Spinal cord (tissue), 9 donors: ENCODE measurements at regions not wholly inside any gene's neighbourhood (a gene's known extent, or its start where the extent isn't known, plus 50 kb on each side); places are given as distances from the start of the nearest gene placed in this dataset.
"Not testable (repeated sequence)": the region's sequence is repeated elsewhere in the genome, so short reads cannot be mapped to it uniquely, and the experiment has no call there.

Experiments
- DNase-seq, 6 donors: peaks; one replicate each; pipeline versions ENCODE4 v3.0.0 to v3.0.0-alpha.2; 2013 to 2015; ENCODE audit warnings: low spot score in 6 of 6, low read depth in 4 of 6
- H3K27ac ChIP-seq: one replicate; pipeline ENCODE4 v1.5.1; 2013; ENCODE audit warnings: low read depth, low read length, control low read depth
- H3K27me3 ChIP-seq: one replicate; pipeline ENCODE4 v1.6.1; 2013; ENCODE audit warnings: low read length; ENCODE audit not compliant: control insufficient read depth, insufficient read depth
- H3K36me3 ChIP-seq: one replicate; pipeline ENCODE4 v1.6.1; 2013; ENCODE audit warnings: low read length; ENCODE audit not compliant: control insufficient read depth, insufficient read depth
- H3K4me1 ChIP-seq: one replicate; pipeline ENCODE4 v1.6.1; 2013; ENCODE audit warnings: low read length; ENCODE audit not compliant: control insufficient read depth, insufficient read depth
- H3K4me3 ChIP-seq: one replicate; pipeline ENCODE4 v1.5.1; 2013; ENCODE audit warnings: low read depth, low read length, control low read depth
- H3K9me3 ChIP-seq: one replicate; pipeline ENCODE4 v1.6.1; 2013; ENCODE audit warnings: low read length; ENCODE audit not compliant: control insufficient read depth, insufficient read depth
- WGBS: methylation state at CpG from one replicate; pipeline ENCODE4 v1.1.5; 2013; ENCODE audit warnings: missing lambda C conversion rate; ENCODE audit not compliant: insufficient coverage; 5-methylcytosine and 5-hydroxymethylcytosine counted together
- donor health status: healthy.

DNA sequence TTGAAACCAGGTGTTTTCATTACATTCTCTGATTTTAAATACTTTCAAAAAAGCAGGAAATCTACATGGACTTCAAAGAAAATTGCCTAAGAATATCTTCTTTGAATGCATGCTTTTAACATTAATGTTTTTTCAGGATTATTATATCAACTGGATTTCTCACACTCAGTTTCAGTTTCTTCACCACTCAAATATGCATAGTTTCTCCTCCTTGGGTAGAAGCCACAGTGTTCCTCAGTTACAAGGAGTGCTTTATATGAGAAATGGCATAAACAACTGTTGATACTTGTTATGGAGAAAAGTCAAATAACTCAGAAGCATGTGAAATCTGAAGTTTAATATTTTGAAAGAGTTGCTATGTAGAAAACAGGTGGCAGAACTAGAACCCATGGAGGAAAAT is 196.9 kb downstream of the DMRTA1 start:
- H3K4me1 ChIP-seq, result no peaks in the 10 kb centered on the region
- no peaks in the 10 kb centered on the region for H3K27me3 ChIP-seq
- no peaks in the 10 kb centered on the region for H3K9me3 ChIP-seq
- DNase-seq, result no peak
- no peak overlapping the region for H3K4me3 ChIP-seq
- no peak overlapping the region for H3K27ac ChIP-seq
- H3K36me3 ChIP-seq, result no peaks in the 10 kb centered on the region

DNA sequence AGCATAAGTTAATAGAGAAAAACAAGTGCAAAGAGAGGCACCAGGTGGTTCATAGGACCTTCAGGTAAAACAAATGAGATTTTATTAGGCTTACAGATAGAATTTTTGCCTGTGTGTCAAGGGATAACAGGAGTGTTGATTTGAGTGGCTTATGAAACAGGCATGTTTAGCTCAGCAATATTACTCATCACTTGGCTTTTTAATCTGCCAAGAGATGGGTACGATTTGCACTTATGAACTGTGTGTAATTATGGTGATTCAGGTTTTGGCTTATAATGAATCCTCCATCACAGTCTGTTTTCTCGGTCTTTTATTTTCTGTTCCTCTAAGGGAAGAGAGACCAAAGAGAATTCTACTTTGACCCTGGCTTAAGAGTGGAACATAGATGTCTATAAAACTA is 199.3 kb downstream of the DMRTA1 start:
- Histone ChIP-seq H3K4me1 (no peaks in the 10 kb centered on the region), H3K27ac (no peak overlapping the region), H3K27me3 (no peaks in the 10 kb centered on the region), H3K4me3 (no peak overlapping the region), H3K9me3 (no peaks in the 10 kb centered on the region), H3K36me3 (no peaks in the 10 kb centered on the region)
- no peak for DNase-seq
- WGBS, result no CpG with 5 or more reads among the region's 2 CpGs

DNA sequence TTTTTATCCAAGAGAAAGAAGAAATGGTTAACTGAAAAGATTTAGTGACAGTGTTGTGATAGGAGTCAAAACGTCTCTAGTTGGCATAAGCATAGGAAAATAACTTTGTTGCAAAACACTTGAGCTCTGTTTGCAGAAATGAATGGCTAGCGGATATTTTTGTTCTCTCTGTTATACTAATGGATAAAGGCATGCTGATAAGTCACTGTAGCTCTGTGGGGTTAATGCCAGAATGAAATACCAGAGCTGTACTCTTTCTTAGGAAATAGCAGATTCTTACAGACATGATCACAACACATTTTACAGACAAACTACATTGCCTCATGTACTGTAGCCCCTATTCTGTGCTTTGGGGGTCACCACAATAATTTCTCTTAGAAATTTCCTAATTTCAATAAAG is 202.8 kb downstream of the DMRTA1 start:
- Histone ChIP-seq H3K36me3 (no peaks in the 10 kb centered on the region), H3K9me3 (no peaks in the 10 kb centered on the region), H3K27ac (no peak overlapping the region), H3K4me3 (no peak overlapping the region), H3K27me3 (no peaks in the 10 kb centered on the region), H3K4me1 (no peaks in the 10 kb centered on the region)
- no peak for DNase-seq
- 44% methylated on average over 2 of the region's 2 CpGs for WGBS

DNA sequence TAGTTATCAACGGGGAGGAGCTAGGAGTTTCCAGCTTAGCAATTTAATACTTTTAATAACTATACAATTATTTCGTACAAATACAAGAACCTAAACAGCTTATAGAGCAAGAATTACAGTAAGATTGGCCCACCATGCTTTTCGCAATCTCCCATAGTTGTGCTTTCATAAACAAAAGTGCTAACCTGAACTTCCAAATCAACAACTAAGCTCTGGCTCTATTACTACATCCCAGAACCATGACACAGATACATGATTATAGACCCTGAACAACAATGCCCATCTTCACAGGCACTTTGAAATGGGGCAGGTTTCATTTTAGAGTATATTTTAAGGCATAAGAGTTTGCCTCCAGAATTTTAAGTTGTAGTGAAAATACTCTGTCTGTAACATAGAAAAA is 203.5 kb downstream of the DMRTA1 start:
- WGBS, result 80% methylated on average over 1 of the region's 3 CpGs
- no peak overlapping the region for H3K27ac ChIP-seq

DNA sequence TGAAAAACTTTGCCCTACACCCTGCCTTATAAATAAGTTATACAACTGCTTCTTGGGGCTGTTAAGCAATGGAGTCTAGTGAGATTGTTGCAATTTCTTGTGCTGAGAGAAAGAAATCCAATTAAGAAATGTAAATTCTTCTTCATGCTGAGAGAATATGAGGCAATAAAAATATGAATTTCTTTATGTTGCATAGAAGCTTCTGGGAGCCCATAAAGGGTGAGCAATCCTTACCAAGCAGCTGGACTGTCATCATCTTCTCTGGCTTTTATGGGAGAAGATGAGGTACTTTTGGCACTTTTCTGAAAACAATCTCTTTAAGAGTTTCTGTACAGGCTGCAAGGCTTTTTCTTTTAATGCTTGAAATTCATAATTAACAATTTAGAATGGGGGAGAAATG is 204.3 kb downstream of the DMRTA1 start:
- no peaks in the 10 kb centered on the region for H3K27me3 ChIP-seq
- no peaks in the 10 kb centered on the region for H3K9me3 ChIP-seq
- peak in 1 of 6 donors; percentile 70 for DNase-seq
- no peak overlapping the region for H3K4me3 ChIP-seq
- H3K4me1 ChIP-seq, result no peaks in the 10 kb centered on the region
- no peak overlapping the region for H3K27ac ChIP-seq
- no peaks in the 10 kb centered on the region for H3K36me3 ChIP-seq

More for the DNA sequence above, 203.5 kb downstream of the DMRTA1 start:
- Histone ChIP-seq H3K36me3 (no peaks in the 10 kb centered on the region), H3K4me3 (no peak overlapping the region), H3K4me1 (no peaks in the 10 kb centered on the region), H3K27me3 (no peaks in the 10 kb centered on the region), H3K9me3 (no peaks in the 10 kb centered on the region)
- no peak for DNase-seq

DNA sequence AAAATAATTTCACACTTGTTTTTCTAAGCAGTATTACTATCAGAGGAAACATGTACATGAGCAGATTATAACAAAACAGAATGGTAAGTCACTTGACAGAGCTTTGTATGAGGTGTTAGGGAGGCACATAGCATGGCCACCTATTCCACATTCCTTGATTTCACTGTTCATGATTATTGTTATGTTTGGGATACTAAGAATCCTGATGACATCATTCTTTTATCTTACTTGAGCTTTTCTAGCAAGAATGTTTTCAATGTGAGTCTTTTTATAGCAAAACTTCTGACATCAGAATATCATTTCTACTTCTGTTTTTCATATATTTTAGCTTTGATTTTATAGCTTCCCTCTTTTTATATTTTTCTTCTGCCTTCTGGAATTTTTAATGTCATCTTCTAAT is 208.2 kb downstream of the DMRTA1 start:
- H3K4me3 ChIP-seq, result no peak overlapping the region

DNA sequence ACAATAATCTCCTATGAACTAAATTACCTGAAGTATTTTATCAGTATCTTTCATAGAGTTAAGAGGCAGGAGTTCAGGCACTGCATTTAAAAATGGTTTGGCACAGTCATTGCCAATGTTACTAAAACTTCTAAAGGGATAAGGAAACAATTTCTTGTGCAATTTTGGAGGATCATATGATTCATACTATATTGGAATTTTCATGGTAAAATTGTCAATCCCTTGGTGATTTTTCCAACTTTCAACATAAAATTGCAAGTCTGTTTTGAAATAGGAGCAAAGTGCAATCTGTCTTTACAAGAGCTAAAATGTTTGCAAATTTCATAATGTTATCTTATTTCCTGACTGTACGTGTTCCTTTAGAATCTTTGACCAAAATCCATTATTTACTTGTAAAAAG is 211.1 kb downstream of the DMRTA1 start:
- H3K9me3 ChIP-seq, result no peaks in the 10 kb centered on the region
- no peaks in the 10 kb centered on the region for H3K4me1 ChIP-seq
- no peaks in the 10 kb centered on the region for H3K27me3 ChIP-seq
- no peak for DNase-seq
- no peaks in the 10 kb centered on the region for H3K36me3 ChIP-seq
- no peak overlapping the region for H3K27ac ChIP-seq
- no peak overlapping the region for H3K4me3 ChIP-seq
- WGBS, result no CpG with 5 or more reads among the region's 1 CpG

More for the DNA sequence above, 208.2 kb downstream of the DMRTA1 start:
- Histone ChIP-seq H3K36me3 (no peaks in the 10 kb centered on the region), H3K27me3 (no peaks in the 10 kb centered on the region), H3K9me3 (no peaks in the 10 kb centered on the region), H3K27ac (no peak overlapping the region), H3K4me1 (no peaks in the 10 kb centered on the region)
- no peak for DNase-seq

DNA sequence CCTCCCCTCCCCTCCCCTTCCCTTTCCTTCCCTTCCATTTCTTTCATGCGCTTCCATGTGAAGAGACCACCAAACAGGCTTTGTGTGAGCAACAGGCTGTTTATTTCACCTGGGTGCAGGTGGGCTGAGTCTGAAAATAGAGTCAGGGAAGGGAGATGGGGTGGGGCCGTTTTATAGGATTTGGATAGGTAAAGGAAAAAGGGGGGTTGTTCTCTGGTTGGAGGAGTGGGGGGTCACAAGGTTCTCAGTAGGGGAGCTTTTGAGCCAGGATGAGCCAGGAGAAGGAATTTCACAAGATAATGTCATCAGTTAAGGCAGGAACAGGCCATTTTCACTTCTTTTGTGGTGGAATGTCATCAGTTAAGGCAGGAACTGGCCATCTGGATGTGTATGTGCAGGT is 211.9 kb downstream of the DMRTA1 start:
- 100% methylated on average over 1 of the region's 2 CpGs for WGBS
- DNase-seq, H3K9me3 ChIP-seq, H3K36me3 ChIP-seq, H3K27ac ChIP-seq, H3K4me1 ChIP-seq, H3K27me3 ChIP-seq, H3K4me3 ChIP-seq: not testable (repeated sequence)

DNA sequence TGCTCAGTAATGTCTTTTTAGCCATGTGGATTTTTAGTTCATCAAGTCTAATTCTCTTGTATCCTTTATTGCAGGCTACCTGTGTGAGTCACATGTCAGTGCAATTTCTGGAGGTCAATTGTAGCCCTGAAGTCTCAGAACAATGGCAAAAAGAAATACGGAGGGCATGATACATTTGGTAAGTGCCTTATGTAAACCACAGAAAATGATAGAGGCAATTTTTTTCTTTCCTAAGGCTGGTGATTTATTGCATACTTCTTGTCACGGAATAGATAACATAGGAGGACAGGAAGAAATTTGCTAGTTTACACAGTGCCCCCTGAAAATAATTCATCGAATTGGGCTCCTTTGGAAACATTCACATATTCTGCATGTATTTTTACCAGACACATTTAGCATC is 235.9 kb downstream of the DMRTA1 start:
- no peaks in the 10 kb centered on the region for H3K27me3 ChIP-seq
- H3K27ac ChIP-seq, result no peak overlapping the region
- WGBS, result 57% methylated on average over 1 of the region's 3 CpGs
- H3K9me3 ChIP-seq, result no peaks in the 10 kb centered on the region
- no peaks in the 10 kb centered on the region for H3K36me3 ChIP-seq
- H3K4me3 ChIP-seq, result no peak overlapping the region
- no peak for DNase-seq
- H3K4me1 ChIP-seq, result no peaks in the 10 kb centered on the region

DNA sequence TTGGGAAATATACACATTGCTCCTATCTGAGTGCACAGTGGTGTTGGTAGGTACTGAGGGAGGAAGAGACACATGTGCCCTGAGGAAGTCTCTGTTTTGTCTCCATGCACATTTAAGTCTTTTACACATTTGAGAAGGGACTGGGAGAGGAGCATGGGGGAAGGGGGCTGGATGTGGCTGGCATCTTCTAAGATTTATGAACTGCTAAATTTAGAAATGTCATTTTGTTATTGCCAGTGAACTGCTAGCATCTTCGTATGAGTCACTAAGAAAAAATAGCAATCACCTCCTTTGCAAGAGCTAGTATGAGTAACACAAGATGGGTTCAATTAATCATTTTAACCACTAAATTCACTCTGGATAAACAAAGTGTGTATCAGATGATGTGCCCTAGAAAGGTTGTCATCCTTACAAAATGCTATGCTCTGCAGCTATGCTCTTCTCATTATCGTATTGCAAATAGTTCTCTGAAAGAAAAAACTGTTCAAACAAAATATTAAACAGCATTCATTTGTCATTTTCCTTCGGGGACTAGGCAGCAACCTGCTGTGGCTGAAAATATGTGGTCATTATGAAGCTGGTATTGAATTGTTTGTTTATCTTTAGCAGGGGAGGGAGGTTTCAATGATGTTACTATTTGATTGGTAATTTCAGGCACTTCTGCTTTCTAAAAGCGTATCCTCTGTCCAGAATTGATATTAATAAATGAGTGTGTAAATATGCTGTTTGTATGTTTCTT is 236.5 kb downstream of the DMRTA1 start:
- Histone ChIP-seq H3K9me3 (no peaks in the 10 kb centered on the region), H3K27me3 (no peaks in the 10 kb centered on the region), H3K4me3 (no peak overlapping the region), H3K36me3 (no peaks in the 10 kb centered on the region), H3K27ac (no peak overlapping the region), H3K4me1 (no peaks in the 10 kb centered on the region)
- no CpG with 5 or more reads among the region's 4 CpGs for WGBS
- DNase-seq, result peak in 1 of 6 donors; percentile 63
